C4-2B (cell line): ENCODE measurements at regions not wholly inside any gene's neighbourhood (a gene's known extent, or its start where the extent isn't known, plus 50 kb on each side); places are given as distances from the start of the nearest gene placed in this dataset.

Source experiments
- H3K27ac ChIP-seq: fragments of 450-650 bp; 2 replicates; pipeline ENCODE4 v1.5.1; 2017
- ZFX ChIP-seq: fragments of 450-650 bp; IDR thresholded peaks from 2 replicates; pipeline ENCODE4 v1.6.1; 2017
- TF ChIP-seq, protein P1 (sequence below): fragments of 450-650 bp; conservative IDR thresholded peaks from 2 replicates; pipeline ENCODE4 v1.5.1; 2017; ENCODE audit warnings: mild to moderate bottlenecking

DNA sequence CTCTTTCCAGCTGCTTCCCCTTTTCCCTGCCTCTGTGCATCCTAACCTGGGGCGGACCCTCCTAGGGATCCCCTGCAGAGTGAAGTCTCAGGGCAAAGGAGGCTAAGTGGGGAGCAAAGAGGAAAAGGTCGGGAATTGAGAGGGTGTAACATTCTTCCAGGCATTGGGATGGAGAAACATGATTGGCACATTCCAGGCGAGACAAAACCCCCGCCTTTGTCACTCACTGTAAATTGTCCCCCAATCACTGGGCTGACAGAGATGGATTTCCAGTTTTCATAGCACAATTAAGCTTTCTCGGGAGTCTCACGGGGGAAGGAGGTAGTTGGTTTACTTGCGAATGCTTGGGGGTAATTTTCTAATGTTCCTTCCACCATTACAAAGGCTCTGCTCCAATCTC lies 74.9 kb downstream of the MIAT start:
- no peak overlapping the region for H3K27ac ChIP-seq
- TF ChIP-seq, protein P1, sequence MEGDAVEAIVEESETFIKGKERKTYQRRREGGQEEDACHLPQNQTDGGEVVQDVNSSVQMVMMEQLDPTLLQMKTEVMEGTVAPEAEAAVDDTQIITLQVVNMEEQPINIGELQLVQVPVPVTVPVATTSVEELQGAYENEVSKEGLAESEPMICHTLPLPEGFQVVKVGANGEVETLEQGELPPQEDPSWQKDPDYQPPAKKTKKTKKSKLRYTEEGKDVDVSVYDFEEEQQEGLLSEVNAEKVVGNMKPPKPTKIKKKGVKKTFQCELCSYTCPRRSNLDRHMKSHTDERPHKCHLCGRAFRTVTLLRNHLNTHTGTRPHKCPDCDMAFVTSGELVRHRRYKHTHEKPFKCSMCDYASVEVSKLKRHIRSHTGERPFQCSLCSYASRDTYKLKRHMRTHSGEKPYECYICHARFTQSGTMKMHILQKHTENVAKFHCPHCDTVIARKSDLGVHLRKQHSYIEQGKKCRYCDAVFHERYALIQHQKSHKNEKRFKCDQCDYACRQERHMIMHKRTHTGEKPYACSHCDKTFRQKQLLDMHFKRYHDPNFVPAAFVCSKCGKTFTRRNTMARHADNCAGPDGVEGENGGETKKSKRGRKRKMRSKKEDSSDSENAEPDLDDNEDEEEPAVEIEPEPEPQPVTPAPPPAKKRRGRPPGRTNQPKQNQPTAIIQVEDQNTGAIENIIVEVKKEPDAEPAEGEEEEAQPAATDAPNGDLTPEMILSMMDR, result no peak

DNA sequence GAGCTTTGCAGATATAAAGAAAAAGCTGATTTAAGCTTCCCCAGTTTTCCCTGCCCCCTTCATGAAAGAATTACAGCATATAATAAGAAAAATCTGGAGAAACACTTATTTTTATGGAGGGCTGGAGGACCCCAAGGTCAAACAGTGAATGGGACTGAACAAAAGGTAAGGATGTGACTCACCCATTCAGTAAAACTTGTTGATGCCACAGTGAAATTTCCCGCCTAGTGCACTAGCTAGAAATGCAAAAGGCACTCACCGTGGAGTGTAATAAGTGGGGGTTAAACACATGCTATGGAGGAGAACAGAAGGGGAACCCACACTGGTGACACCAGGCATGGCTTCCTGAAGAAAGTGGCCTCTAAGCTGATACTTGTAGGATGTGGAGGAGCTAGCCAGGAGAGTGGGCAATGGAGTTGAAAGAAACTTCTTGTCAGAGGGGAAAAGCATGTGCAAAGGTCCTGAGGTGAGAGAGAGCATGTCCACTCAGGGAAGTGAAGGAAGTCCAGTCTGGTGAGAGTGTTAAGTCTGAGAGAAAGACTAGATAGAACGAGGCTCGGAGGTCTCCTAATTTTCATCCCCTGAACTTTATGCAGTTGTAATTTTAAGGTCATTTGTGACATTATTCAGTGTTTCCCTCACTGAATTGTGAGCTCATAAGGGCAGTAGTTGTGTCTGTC lies 77.1 kb downstream of the MIAT start:
- no peak overlapping the region for H3K27ac ChIP-seq
- no peak for TF ChIP-seq ZFX
- TF ChIP-seq, protein P1, result no peak

DNA sequence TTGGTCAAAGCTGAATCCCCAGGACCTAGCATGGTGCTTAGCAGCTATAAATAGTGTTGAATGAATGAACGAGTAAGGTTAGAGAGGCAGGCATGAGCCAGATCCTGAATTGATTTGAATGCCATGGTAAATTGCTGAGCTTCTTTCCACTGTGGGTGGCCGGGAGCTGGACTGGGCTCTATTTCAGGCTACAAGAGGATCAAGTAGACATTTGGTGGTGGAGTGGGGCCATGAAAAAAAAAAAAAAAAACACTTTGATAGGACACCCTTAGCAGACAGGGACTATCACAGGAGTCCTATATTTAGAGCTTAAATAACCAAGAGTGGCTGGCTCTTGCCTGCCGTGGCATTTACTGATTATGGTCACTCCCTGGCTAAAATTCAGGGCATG lies 77.6 kb downstream of the MIAT start:
- TF ChIP-seq ZFX, result no peak
- TF ChIP-seq, protein P1, result no peak
- no peak overlapping the region for H3K27ac ChIP-seq

DNA sequence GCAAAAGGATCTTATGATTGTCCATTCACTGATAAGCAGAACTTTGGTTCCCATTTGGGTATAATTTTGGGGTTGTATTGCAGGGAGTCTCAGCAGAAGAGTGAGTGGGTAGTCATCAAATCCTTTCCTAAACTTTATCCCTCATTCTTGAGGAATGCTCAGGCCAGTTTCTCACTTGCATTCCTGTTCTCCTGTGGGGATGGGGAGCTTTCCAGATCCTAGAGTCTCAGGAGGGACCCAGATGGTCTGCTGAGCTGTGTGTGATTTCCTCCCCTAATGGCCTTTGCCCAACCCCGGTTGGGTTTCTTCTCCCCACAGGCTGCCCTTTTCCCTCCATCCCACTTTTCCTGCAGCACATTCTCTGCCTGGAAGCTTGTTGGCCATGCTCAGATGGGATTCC lies 79.9 kb downstream of the MIAT start:
- TF ChIP-seq, protein P1, result no peak
- no peak for TF ChIP-seq ZFX

GRCh38 chr22:26740253-26740652 lies 82.9 kb downstream of the MIAT start:
- no peak overlapping the region for H3K27ac ChIP-seq

More for the DNA sequence above, 79.9 kb downstream of the MIAT start:
- H3K27ac ChIP-seq, result no peak overlapping the region

GRCh38 chr22:26743149-26743548 lies 85.8 kb downstream of the MIAT start:
- H3K27ac ChIP-seq, result no peak overlapping the region

More at GRCh38 chr22:26740253-26740652, 82.9 kb downstream of the MIAT start:
- TF ChIP-seq, protein P1, result no peak
- TF ChIP-seq ZFX, result no peak

GRCh38 chr22:26744892-26745808 lies 87.8 kb downstream of the MIAT start:
- no peak overlapping the region for H3K27ac ChIP-seq
- TF ChIP-seq, protein P1, result no peak
- TF ChIP-seq ZFX, result no peak

More at GRCh38 chr22:26743149-26743548, 85.8 kb downstream of the MIAT start:
- no peak for TF ChIP-seq ZFX
- TF ChIP-seq, protein P1, result no peak
